SIG-M5 treated with dmso at 0.1 percent for 504 hours (cell line): ENCODE measurements at regions not wholly inside any gene's neighbourhood (a gene's known extent, or its start where the extent isn't known, plus 50 kb on each side); places are given as distances from the start of the nearest gene placed in this dataset.
A peak's percentile ranks its signal among the peaks of the same experiment; 100 is the strongest.
"Not testable (repeated sequence)": the region's sequence is repeated elsewhere in the genome, so short reads cannot be mapped to it uniquely, and the experiment has no call there.

Experiments used
- DNase-seq: peaks from one replicate; lab custom pipeline; 2025; ENCODE audit not compliant: unreplicated experiment; lab: John Stamatoyannopoulos, UW

GRCh38 chr5:124007675-124008398 lies 495.9 kb downstream of the CSNK1G3 start:
- no peak for DNase-seq

GRCh38 chr5:124001036-124001615 lies 489.1 kb downstream of the CSNK1G3 start:
- no peak for DNase-seq

GRCh38 chr5:124000538-124000937 lies 488.6 kb downstream of the CSNK1G3 start:
- no peak for DNase-seq

GRCh38 chr5:123997462-123998215 lies 485.7 kb downstream of the CSNK1G3 start:
- DNase-seq: no peak

- no peak for DNase-seq
Measured at GRCh38 chr5:123997064-123997461, 485.1 kb downstream of the CSNK1G3 start.

GRCh38 chr5:123992641-123993040 lies 480.7 kb downstream of the CSNK1G3 start:
- DNase-seq: no peak

GRCh38 chr5:123987956-123988355 lies 476.0 kb downstream of the CSNK1G3 start:
- DNase-seq: no peak

GRCh38 chr5:123976379-123977033 lies 464.5 kb downstream of the CSNK1G3 start:
- no peak for DNase-seq

GRCh38 chr5:123975521-123975920 lies 463.5 kb downstream of the CSNK1G3 start:
- DNase-seq: not testable (repeated sequence)

- DNase-seq: no peak
Measured at GRCh38 chr5:123966781-123967180, 454.8 kb downstream of the CSNK1G3 start.

- no peak for DNase-seq
Measured at GRCh38 chr5:123965626-123966025, 453.6 kb downstream of the CSNK1G3 start.

GRCh38 chr5:123964884-123965283 lies 452.9 kb downstream of the CSNK1G3 start:
- no peak for DNase-seq

GRCh38 chr5:123960526-123960925 lies 448.5 kb downstream of the CSNK1G3 start:
- no peak for DNase-seq

- DNase-seq: peak; percentile 10
Measured at GRCh38 chr5:123951582-123951977, 439.6 kb downstream of the CSNK1G3 start.

GRCh38 chr5:123950701-123951581 lies 439.0 kb downstream of the CSNK1G3 start:
- DNase-seq: no peak

GRCh38 chr5:123949807-123950340 lies 437.9 kb downstream of the CSNK1G3 start:
- no peak for DNase-seq

- no peak for DNase-seq
Measured at GRCh38 chr5:123949043-123949804, 437.2 kb downstream of the CSNK1G3 start.

GRCh38 chr5:123947797-123948196 lies 435.8 kb downstream of the CSNK1G3 start:
- DNase-seq: no peak

GRCh38 chr5:123945548-123945947 lies 433.6 kb downstream of the CSNK1G3 start:
- no peak for DNase-seq

- DNase-seq: no peak
Measured at GRCh38 chr5:123943151-123943550, 431.2 kb downstream of the CSNK1G3 start.
